IMR-90 (cell line): ENCODE measurements at regions not wholly inside any gene's neighbourhood (a gene's known extent, or its start where the extent isn't known, plus 50 kb on each side); places are given as distances from the start of the nearest gene placed in this dataset.

ENCODE experiments used
- ATAC-seq: fragments of 200-7000 bp; cut with Tn5 transposase; 2 replicates; pipeline ENCODE4 v1.9.1; 2020; ENCODE audit warnings: low read depth, mild to moderate bottlenecking, moderate library complexity
- BruUV-seq: library from RNA; stranded (reverse); fragments of 400-500 nt; replicated peaks from 2 replicates; lab custom pipeline; 2021; lab: Mats Ljungman, UMichigan
- CTCF ChIA-PET: fragments of 300-600 bp; formaldehyde crosslinking; extraction: SDS; loops from one replicate; lab custom pipeline; 2021; ENCODE audit warnings: antibody characterized with exemption; lab: Yijun Ruan, JAX
- POLR2A ChIA-PET: fragments of 300-600 bp; sonication (Branson Sonifier 250); formaldehyde crosslinking; loops from one replicate; lab custom pipeline; 2022; ENCODE audit warnings: antibody characterized with exemption; ENCODE audit not compliant: unreplicated experiment; lab: Charles Lee
- DNase-seq: peaks from one replicate; pipeline ENCODE4 v3.0.0; 2013
- H2AFZ ChIP-seq: replicated peaks from 2 replicates; pipeline ENCODE3; 2013; ENCODE audit warnings: low read length, mild to moderate bottlenecking; ENCODE audit not compliant: poor library complexity
- H2AK5ac ChIP-seq: 2 replicates; pipeline ENCODE4 v1.6.1; 2013; ENCODE audit warnings: low read depth, low read length, inconsistent platforms
- H2AK9ac ChIP-seq: replicated peaks from 2 replicates; pipeline ENCODE3; 2013; ENCODE audit warnings: mild to moderate bottlenecking, low read depth, low read length, moderate library complexity; ENCODE audit not compliant: poor library complexity
- H2BK120ac ChIP-seq: 2 replicates; pipeline ENCODE4 v1.6.1; 2013; ENCODE audit warnings: low read depth, low read length, inconsistent platforms
- H2BK15ac ChIP-seq: 3 replicates; pipeline ENCODE4 v1.6.1; 2013; ENCODE audit warnings: low read depth, low read length, inconsistent platforms
- H2BK20ac ChIP-seq: 2 replicates; pipeline ENCODE4 v1.6.1; 2013; ENCODE audit warnings: low read depth, mild to moderate bottlenecking, inconsistent platforms, low read length, moderate library complexity
- H2BK5ac ChIP-seq: 2 replicates; pipeline ENCODE4 v1.6.1; 2013; ENCODE audit warnings: mild to moderate bottlenecking, low read depth, low read length, inconsistent platforms; ENCODE audit not compliant: poor library complexity, severe bottlenecking
- H3K14ac ChIP-seq: replicated peaks from 2 replicates; pipeline ENCODE4 v1.6.1; 2013; ENCODE audit warnings: low read depth, low read length, inconsistent platforms
- H3K18ac ChIP-seq: 2 replicates; pipeline ENCODE4 v1.6.1; 2013; ENCODE audit warnings: low read depth, low read length, control low read depth
- H3K23ac ChIP-seq: 2 replicates; pipeline ENCODE4 v1.6.1; 2013; ENCODE audit warnings: low read depth, low read length, inconsistent platforms
- H3K27ac ChIP-seq: 2 replicates; pipeline ENCODE4 v1.5.1; 2013; ENCODE audit warnings: mild to moderate bottlenecking, control low read depth, low read length; ENCODE audit not compliant: insufficient read depth
- H3K27me3 ChIP-seq: 2 replicates; pipeline ENCODE4 v1.6.1; 2013; ENCODE audit warnings: low read length; ENCODE audit not compliant: control insufficient read depth, insufficient read depth
- H3K36me3 ChIP-seq: 2 replicates; pipeline ENCODE4 v1.6.1; 2013; ENCODE audit warnings: low read length, mixed read lengths; ENCODE audit not compliant: control insufficient read depth, insufficient read depth
- H3K4ac ChIP-seq: 2 replicates; pipeline ENCODE4 v1.6.1; 2013; ENCODE audit warnings: low read depth, low read length, inconsistent platforms
- H3K4me1 ChIP-seq: 2 replicates; pipeline ENCODE4 v1.6.1; 2013; ENCODE audit warnings: low read length, mixed read lengths; ENCODE audit not compliant: control insufficient read depth, insufficient read depth
- H3K4me2 ChIP-seq: 2 replicates; pipeline ENCODE4 v1.6.1; 2013; ENCODE audit warnings: low read depth, mild to moderate bottlenecking, control low read depth, low read length, moderate library complexity
- H3K4me3 ChIP-seq: 2 replicates; pipeline ENCODE4 v1.5.1; 2013; ENCODE audit warnings: low read depth, mild to moderate bottlenecking, control low read depth, low read length, moderate library complexity; ENCODE audit not compliant: insufficient read depth
- H3K56ac ChIP-seq: 2 replicates; pipeline ENCODE4 v1.6.1; 2013; ENCODE audit warnings: low read length, inconsistent platforms; ENCODE audit not compliant: insufficient read depth; ENCODE audit errors: extremely low read depth
- H3K79me1 ChIP-seq, 2 experiments: 2 replicates each; pipeline ENCODE4 v1.6.1; 2013; ENCODE audit warnings: low read length in 2 of 2, inconsistent platforms in 1 of 2, low read depth in 1 of 2
- H3K9ac ChIP-seq: 2 replicates; pipeline ENCODE4 v1.6.1; 2013; ENCODE audit warnings: low read depth, low read length, control low read depth
- H3K9me1 ChIP-seq: 2 replicates; pipeline ENCODE4 v1.6.1; 2013; ENCODE audit warnings: low read length, inconsistent platforms; ENCODE audit not compliant: insufficient read depth
- H3K9me3 ChIP-seq: 2 replicates; pipeline ENCODE4 v1.6.1; 2013; ENCODE audit warnings: low read length; ENCODE audit not compliant: control insufficient read depth, insufficient read depth
- H4K20me1 ChIP-seq: 2 replicates; pipeline ENCODE4 v1.6.1; 2013; ENCODE audit warnings: low read length, inconsistent platforms; ENCODE audit not compliant: insufficient read depth
- H4K5ac ChIP-seq: 2 replicates; pipeline ENCODE4 v1.6.1; 2013; ENCODE audit warnings: mild to moderate bottlenecking, low read depth, low read length, control low read depth
- H4K8ac ChIP-seq, 2 experiments: 2 replicates each; pipeline ENCODE4 v1.6.1; 2013; ENCODE audit warnings: low read depth in 2 of 2, low read length in 2 of 2, control low read depth in 1 of 2, inconsistent platforms in 1 of 2
- H4K91ac ChIP-seq: 2 replicates; pipeline ENCODE4 v1.6.1; 2013; ENCODE audit warnings: low read depth, low read length, inconsistent platforms; ENCODE audit not compliant: insufficient read depth
- BHLHE40 ChIP-seq: fragments of 150-350 bp; IDR thresholded peaks from 2 replicates; pipeline ENCODE4 v1.6.1; 2016; ENCODE audit warnings: mild to moderate bottlenecking, low read depth, low read length
- CEBPB ChIP-seq: IDR thresholded peaks from 2 replicates; pipeline ENCODE4 v1.6.1; 2012; ENCODE audit warnings: low read depth, low read length, improper control_type of control experiment
- CHD1 ChIP-seq: IDR thresholded peaks from 2 replicates; pipeline ENCODE4 v1.6.1; 2012; ENCODE audit warnings: low read depth, low read length, improper control_type of control experiment
- FOS ChIP-seq: fragments of 150-350 bp; IDR thresholded peaks from 2 replicates; pipeline ENCODE4 v1.6.1; 2016; ENCODE audit warnings: low read depth, low read length
- MAFK ChIP-seq: IDR thresholded peaks from 2 replicates; pipeline ENCODE4 v1.6.1; 2012; ENCODE audit warnings: low read depth, low read length, improper control_type of control experiment
- MAZ ChIP-seq: IDR thresholded peaks from 2 replicates; pipeline ENCODE4 v1.6.1; 2012; ENCODE audit warnings: low read depth, mild to moderate bottlenecking, low read length, improper control_type of control experiment, moderate library complexity, borderline replicate concordance
- MXI1 ChIP-seq: IDR thresholded peaks from 2 replicates; pipeline ENCODE4 v1.6.1; 2012; ENCODE audit warnings: low read depth, mild to moderate bottlenecking, low read length, moderate library complexity, borderline replicate concordance
- NFE2L2 ChIP-seq: fragments of 150-350 bp; IDR thresholded peaks from 2 replicates; pipeline ENCODE4 v1.6.1; 2016; ENCODE audit warnings: low read depth, mild to moderate bottlenecking, low read length
- POLR2A ChIP-seq: IDR thresholded peaks from 2 replicates; pipeline ENCODE4 v1.6.1; 2012; ENCODE audit warnings: mild to moderate bottlenecking, low read depth, low read length
- RAD21 ChIP-seq: IDR thresholded peaks from 2 replicates; pipeline ENCODE4 v1.6.1; 2012; ENCODE audit warnings: low read length, improper control_type of control experiment
- RCOR1 ChIP-seq: IDR thresholded peaks from 2 replicates; pipeline ENCODE4 v1.6.1; 2012; ENCODE audit warnings: mild to moderate bottlenecking, low read length, improper control_type of control experiment; ENCODE audit not compliant: insufficient replicate concordance
- RFX5 ChIP-seq: IDR thresholded peaks from 2 replicates; pipeline ENCODE4 v1.8.0; 2012; ENCODE audit warnings: low read depth, mild to moderate bottlenecking, low read length, moderate library complexity
- USF2 ChIP-seq: fragments of 150-350 bp; IDR thresholded peaks from 2 replicates; pipeline ENCODE4 v1.6.1; 2017; ENCODE audit warnings: mild to moderate bottlenecking, antibody characterized with exemption, low read length, low read depth
- WGBS, 2 experiments: methylation state at CpG; one replicate each; pipeline versions ENCODE4 v1.1.5 to v1.1.7; 2013; ENCODE audit warnings: missing lambda C conversion rate in 2 of 2; ENCODE audit not compliant: insufficient read length in 1 of 2; ENCODE audit errors: extremely low coverage in 2 of 2; 5-methylcytosine and 5-hydroxymethylcytosine counted together
- dilution Hi-C: fragments of 300-500 bp; cut with HindIII; formaldehyde crosslinking; loops from one replicate; pipeline ENCODE4 v1.14.3; 2018; ENCODE audit warnings: low sequenced_read_pairs; ENCODE audit not compliant: unreplicated experiment
- in situ Hi-C: fragments of 300-500 bp; cut with MboI; formaldehyde crosslinking; loops from 3 replicates; pipeline ENCODE4 v1.14.3; 2019; ENCODE audit warnings: low sequenced_read_pairs, inconsistent platforms, mixed read lengths
- intact Hi-C: fragments of 100-400 bp; cut with micrococcal nuclease; formaldehyde crosslinking; loops from 2 replicates; pipeline ENCODE4 v1.10.0; 2022
- TF ChIP-seq, protein P1 (sequence below): fragments of 150-350 bp; IDR thresholded peaks from 2 replicates; pipeline ENCODE4 v1.6.1; 2016; ENCODE audit warnings: low read depth, mild to moderate bottlenecking, low read length, moderate library complexity, borderline replicate concordance
- TF ChIP-seq, protein P2 (sequence below): conservative IDR thresholded peaks from 2 replicates; pipeline ENCODE4 v1.5.1; 2012; ENCODE audit warnings: mild to moderate bottlenecking, low read depth, low read length, improper control_type of control experiment

GRCh38 chr3:74338998-74339397 is 275.5 kb downstream of the CNTN3 start:
- Histone ChIP-seq H3K4ac (no peak overlapping the region), H2BK15ac (no peak overlapping the region), H2AK5ac (no peak overlapping the region), H2AFZ (no peak overlapping the region), H3K9me1 (no peaks in the 10 kb centered on the region), H3K56ac (no peak overlapping the region), H4K5ac (no peak overlapping the region), H3K9me3 (no peaks in the 10 kb centered on the region), H4K91ac (no peak overlapping the region), H3K36me3 (no peaks in the 10 kb centered on the region), H3K14ac (no peak overlapping the region), H2AK9ac (no peak overlapping the region), H2BK120ac (no peak overlapping the region), H3K23ac (no peak overlapping the region), H3K27ac (no peak overlapping the region), H3K4me2 (no peak overlapping the region), H3K4me1 (no peaks in the 10 kb centered on the region), H4K8ac (no peak overlapping the region), H3K79me1 (no peaks in the 10 kb centered on the region), H2BK20ac (no peak overlapping the region), H2BK5ac (no peak overlapping the region), H3K4me3 (no peak overlapping the region), H4K20me1 (no peaks in the 10 kb centered on the region), H3K18ac (no peak overlapping the region), H3K27me3 (no peaks in the 10 kb centered on the region), H3K9ac (no peak overlapping the region)
- BruUV-seq: no TSS peak
- dilution Hi-C loops (no loop called here), in situ Hi-C loops (no loop called here), intact Hi-C loops (no loop called here)
- CTCF ChIA-PET: no interaction called here
- TF ChIP-seq, protein P1, sequence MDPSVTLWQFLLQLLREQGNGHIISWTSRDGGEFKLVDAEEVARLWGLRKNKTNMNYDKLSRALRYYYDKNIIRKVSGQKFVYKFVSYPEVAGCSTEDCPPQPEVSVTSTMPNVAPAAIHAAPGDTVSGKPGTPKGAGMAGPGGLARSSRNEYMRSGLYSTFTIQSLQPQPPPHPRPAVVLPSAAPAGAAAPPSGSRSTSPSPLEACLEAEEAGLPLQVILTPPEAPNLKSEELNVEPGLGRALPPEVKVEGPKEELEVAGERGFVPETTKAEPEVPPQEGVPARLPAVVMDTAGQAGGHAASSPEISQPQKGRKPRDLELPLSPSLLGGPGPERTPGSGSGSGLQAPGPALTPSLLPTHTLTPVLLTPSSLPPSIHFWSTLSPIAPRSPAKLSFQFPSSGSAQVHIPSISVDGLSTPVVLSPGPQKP: no peak
- no peak for TF ChIP-seq FOS
- no peak for TF ChIP-seq BHLHE40
- no peak for TF ChIP-seq USF2
- TF ChIP-seq RFX5: no peak
- TF ChIP-seq RAD21: no peak
- TF ChIP-seq CHD1: no peak
- TF ChIP-seq MAZ: no peak
- TF ChIP-seq, protein P2, sequence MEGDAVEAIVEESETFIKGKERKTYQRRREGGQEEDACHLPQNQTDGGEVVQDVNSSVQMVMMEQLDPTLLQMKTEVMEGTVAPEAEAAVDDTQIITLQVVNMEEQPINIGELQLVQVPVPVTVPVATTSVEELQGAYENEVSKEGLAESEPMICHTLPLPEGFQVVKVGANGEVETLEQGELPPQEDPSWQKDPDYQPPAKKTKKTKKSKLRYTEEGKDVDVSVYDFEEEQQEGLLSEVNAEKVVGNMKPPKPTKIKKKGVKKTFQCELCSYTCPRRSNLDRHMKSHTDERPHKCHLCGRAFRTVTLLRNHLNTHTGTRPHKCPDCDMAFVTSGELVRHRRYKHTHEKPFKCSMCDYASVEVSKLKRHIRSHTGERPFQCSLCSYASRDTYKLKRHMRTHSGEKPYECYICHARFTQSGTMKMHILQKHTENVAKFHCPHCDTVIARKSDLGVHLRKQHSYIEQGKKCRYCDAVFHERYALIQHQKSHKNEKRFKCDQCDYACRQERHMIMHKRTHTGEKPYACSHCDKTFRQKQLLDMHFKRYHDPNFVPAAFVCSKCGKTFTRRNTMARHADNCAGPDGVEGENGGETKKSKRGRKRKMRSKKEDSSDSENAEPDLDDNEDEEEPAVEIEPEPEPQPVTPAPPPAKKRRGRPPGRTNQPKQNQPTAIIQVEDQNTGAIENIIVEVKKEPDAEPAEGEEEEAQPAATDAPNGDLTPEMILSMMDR: no peak
- TF ChIP-seq POLR2A: no peak
- TF ChIP-seq CEBPB: no peak
- no peak for TF ChIP-seq MAFK
- no peak for TF ChIP-seq MXI1
- no peak for TF ChIP-seq NFE2L2
- TF ChIP-seq RCOR1: no peak
- DNase-seq (no peak), ATAC-seq (no peak)
- POLR2A ChIA-PET: interaction anchor here (0.5 kb wide), 1 partner anchor 39 kb away, joined by 3 read pairs; no protein-coding TSS in a partner anchor
- WGBS, 2 experiments: 50% methylated on average over 1 of the region's 1 CpG; no CpG with 5 or more reads in 1 of the 2 experiments
